ENCODE measurements at regions not wholly inside any gene's neighbourhood (a gene's known extent, or its start where the extent isn't known, plus 50 kb on each side); places are given as distances from the start of the nearest gene placed in this dataset.

DNA sequence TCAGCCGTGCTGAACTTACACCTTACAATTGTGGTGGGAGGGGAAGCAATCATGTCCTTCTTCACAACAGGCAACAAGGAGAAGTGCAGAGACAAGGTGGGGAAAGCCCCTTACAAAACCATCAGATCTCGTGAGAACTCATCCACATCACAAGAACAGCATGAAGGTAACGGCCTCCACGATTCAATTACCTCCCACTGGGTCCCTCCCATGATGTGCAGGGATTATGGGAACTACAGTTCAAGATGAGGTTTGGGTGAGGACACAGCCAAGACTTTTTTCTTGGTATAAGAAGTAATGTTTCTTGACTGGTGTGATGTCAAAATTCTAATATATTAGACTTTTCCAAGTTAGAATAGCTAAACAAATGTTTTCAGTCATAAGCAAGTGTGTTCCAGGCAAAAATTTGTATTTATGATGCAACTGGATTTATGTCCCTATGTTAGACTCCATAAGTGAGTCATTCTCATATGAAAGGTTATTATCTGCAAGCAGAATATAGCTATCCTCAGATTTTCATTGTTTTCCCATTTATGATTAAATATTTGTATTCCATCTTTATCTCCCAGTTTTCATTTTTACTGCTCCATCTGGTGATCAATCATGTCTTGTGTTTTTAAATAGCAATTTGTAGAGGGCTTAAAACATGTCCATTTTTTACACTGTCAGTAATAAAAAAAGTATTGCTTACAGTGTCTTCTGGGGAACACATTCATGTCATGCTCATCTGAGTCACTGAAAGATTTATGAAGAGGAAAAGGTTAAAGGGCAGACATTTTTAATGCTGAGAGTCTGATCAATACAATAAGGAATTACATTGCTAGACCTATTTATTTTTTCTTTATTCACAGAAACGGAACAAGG lies 995.2 kb upstream of the CDH2 start:
- 52 to 60% methylated on average over 4 to 5 of the region's 5 CpGs for WGBS, 2 donors (ENCODE audit: low coverage in 1 of 2)
- Histone ChIP-seq H3K27me3 (no peaks in the 10 kb centered on the region), H3K4me3 (no peak overlapping the region), H3K4me1 (no peaks in the 10 kb centered on the region), H3K36me3 (no peaks in the 10 kb centered on the region), H3K9me3 (no peaks in the 10 kb centered on the region), H3K27ac (no peak overlapping the region)
- TF ChIP-seq POLR2AphosphoS5 (IDR thresholded peaks at IDR 0.05): peak; percentile 26
- TF ChIP-seq POLR2A (IDR thresholded peaks at IDR 0.05): no peak
- peak; percentile 22 for ATAC-seq

DNA sequence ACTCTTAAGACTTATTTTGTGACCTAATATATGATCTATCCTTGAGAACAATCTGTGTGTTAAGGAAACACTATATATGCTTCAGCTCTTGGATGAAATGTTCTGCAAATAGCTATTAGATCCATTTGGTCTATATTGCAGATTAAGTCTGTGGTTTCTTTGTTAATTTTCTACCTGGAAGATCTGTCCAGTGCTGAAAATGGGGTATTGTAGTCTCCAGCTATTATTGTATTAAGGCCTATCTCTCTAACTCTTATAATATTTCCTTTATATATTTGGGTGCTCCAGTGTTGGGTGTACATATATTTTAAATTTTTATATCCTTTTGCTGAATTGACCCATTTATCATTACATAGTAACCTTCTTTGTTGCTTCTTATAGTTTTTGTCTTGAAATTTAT lies 992.7 kb upstream of the CDH2 start:
- TF ChIP-seq POLR2AphosphoS5 (IDR thresholded peaks at IDR 0.05): no peak
- TF ChIP-seq, protein P1, sequence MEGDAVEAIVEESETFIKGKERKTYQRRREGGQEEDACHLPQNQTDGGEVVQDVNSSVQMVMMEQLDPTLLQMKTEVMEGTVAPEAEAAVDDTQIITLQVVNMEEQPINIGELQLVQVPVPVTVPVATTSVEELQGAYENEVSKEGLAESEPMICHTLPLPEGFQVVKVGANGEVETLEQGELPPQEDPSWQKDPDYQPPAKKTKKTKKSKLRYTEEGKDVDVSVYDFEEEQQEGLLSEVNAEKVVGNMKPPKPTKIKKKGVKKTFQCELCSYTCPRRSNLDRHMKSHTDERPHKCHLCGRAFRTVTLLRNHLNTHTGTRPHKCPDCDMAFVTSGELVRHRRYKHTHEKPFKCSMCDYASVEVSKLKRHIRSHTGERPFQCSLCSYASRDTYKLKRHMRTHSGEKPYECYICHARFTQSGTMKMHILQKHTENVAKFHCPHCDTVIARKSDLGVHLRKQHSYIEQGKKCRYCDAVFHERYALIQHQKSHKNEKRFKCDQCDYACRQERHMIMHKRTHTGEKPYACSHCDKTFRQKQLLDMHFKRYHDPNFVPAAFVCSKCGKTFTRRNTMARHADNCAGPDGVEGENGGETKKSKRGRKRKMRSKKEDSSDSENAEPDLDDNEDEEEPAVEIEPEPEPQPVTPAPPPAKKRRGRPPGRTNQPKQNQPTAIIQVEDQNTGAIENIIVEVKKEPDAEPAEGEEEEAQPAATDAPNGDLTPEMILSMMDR (IDR thresholded peaks at IDR 0.05): no peak
- TF ChIP-seq POLR2A (IDR thresholded peaks at IDR 0.05): no peak
- no peak for TF ChIP-seq EP300 (IDR thresholded peaks at IDR 0.05)
- Histone ChIP-seq H3K27me3 (no peaks in the 10 kb centered on the region), H3K27ac (no peak overlapping the region), H3K4me3 (no peak overlapping the region), H3K4me1 (peaks cover 0 to 8% (median 0%) of the 10 kb centered on the region in 3 donors), H3K36me3 (no peaks in the 10 kb centered on the region), H3K9me3 (no peaks in the 10 kb centered on the region)
- no peak for ATAC-seq

DNA sequence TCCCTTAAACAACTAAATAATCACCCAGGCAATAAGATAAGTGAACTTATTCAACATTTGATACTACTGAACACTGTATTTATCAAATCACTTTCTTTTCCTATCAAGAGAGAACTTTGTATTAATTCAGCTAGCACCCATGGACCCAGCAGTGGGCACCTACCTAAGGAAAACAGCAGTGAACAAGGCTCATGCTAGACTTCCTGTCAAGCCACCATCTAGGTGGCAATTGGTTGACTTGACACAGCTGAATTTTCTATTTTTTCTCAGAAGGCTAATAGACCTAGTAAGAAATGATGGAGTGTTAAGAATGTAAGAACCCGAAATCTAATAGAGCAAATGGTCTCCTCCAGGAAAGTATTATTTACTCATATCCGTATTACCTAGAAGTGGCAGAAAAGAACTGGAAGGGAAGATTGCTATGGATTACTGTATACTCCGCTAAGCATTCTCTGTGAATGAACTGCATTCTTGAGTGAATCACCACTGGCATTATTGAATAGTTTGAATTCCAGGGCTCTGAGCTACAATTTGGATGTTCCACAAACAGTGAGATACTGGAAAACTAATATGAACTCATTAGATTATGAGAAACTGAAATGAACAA lies 988.2 kb upstream of the CDH2 start:
- TF ChIP-seq POLR2AphosphoS5 (IDR thresholded peaks at IDR 0.05) (peak; percentile 79), POLR2A (IDR thresholded peaks at IDR 0.05) (no peak), EP300 (IDR thresholded peaks at IDR 0.05) (no peak)
- TF ChIP-seq, protein P1 (IDR thresholded peaks at IDR 0.05): no peak
- WGBS, 2 donors (ENCODE audit: low coverage in 1 of 2): 20 to 35% methylated on average over 3 of the region's 3 CpGs

DNA sequence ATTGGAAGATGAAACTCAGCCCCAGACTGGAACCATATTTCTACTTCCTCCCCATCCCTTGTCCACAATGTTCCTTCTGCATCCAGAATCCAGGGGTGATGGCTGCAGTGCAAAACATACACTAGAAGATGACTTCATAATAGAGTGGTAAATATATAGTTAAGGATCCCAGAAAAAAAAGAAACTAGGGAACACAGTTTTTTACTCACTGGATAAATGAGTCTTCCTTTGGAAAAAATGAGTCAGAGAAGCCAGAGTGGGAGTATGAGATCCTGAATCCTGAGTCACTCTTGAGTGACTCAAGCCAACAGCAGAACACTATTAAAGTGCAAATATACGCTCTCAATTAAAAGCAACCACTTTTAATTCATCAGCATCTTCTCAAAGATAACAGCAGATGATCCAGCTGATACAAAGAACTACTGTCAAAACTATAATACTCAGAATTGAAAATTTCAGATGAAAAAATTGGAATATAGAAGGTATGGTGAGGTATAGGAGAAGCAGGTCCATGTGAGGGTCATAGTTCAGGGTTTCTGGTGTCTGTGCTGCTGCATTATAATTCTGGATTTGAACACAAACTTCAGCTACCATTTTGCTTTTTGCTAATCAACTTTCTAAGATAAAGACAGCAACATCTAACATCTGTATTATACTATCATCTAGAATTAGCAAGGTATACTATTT lies 987.2 kb upstream of the CDH2 start:
- Histone ChIP-seq H3K27me3 (no peaks in the 10 kb centered on the region), H3K9me3 (no peaks in the 10 kb centered on the region), H3K27ac (peak overlapping the region in 3 of 4 donors; percentile 17 to 38 (median 38)), H3K4me1 (peaks cover 0 to 24% (median 0%) of the 10 kb centered on the region in 3 donors), H3K4me3 (no peak overlapping the region), H3K36me3 (no peaks in the 10 kb centered on the region)
- no peak for TF ChIP-seq EP300 (IDR thresholded peaks at IDR 0.05)
- peak; percentile 82 for TF ChIP-seq POLR2AphosphoS5 (IDR thresholded peaks at IDR 0.05)
- ATAC-seq: peak; percentile 88
- 11 to 27% methylated on average over 1 of the region's 1 CpG for WGBS, 2 donors (ENCODE audit: low coverage in 1 of 2)

More for the DNA sequence above, 988.2 kb upstream of the CDH2 start:
- no peak overlapping the region for H3K4me3 ChIP-seq
- H3K4me1 ChIP-seq: peaks cover 0 to 21% (median 0%) of the 10 kb centered on the region in 3 donors
- H3K9me3 ChIP-seq: no peaks in the 10 kb centered on the region
- no peaks in the 10 kb centered on the region for H3K36me3 ChIP-seq
- no peaks in the 10 kb centered on the region for H3K27me3 ChIP-seq
- peak overlapping the region in 3 of 4 donors; percentile 17 to 38 (median 38) for H3K27ac ChIP-seq
- ATAC-seq: peak; percentile 62

DNA sequence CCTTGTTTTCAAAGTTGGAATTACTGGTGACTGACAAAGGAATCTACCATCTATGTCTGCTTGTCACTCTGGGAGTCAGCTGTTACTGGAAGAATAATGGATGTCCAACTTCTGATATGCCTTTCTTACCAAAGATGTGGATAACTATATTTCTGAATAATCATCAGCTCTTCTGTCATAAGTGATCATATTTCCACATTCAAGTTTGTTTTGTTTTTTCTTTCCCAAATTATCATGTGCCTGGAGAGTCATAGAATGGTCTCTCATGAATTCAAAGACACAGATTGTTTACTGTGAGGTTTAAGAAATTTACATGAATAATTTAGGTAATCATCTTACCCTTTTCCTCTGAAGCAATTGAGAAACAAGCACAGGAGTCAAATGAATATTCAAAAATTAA lies 986.7 kb upstream of the CDH2 start:
- Histone ChIP-seq H3K4me1 (peaks cover 0 to 24% (median 0%) of the 10 kb centered on the region in 3 donors), H3K4me3 (no peak overlapping the region), H3K27me3 (no peaks in the 10 kb centered on the region), H3K9me3 (no peaks in the 10 kb centered on the region), H3K27ac (peak overlapping the region in 2 of 4 donors; percentile 10 to 38), H3K36me3 (no peaks in the 10 kb centered on the region)
- no peak for ATAC-seq
- TF ChIP-seq POLR2A (IDR thresholded peaks at IDR 0.05) (no peak), EP300 (IDR thresholded peaks at IDR 0.05) (no peak), POLR2AphosphoS5 (IDR thresholded peaks at IDR 0.05) (no peak)
- TF ChIP-seq, protein P1 (IDR thresholded peaks at IDR 0.05): no peak
